EH (cell line): ENCODE measurements at regions not wholly inside any gene's neighbourhood (a gene's known extent, or its start where the extent isn't known, plus 50 kb on each side); places are given as distances from the start of the nearest gene placed in this dataset.
"Not testable (repeated sequence)": the region's sequence is repeated elsewhere in the genome, so short reads cannot be mapped to it uniquely, and the experiment has no call there.

Source experiments
- DNase-seq: peaks from one replicate; pipeline ENCODE4 v3.0.0-alpha.2; 2015; ENCODE audit warnings: low read depth

DNA sequence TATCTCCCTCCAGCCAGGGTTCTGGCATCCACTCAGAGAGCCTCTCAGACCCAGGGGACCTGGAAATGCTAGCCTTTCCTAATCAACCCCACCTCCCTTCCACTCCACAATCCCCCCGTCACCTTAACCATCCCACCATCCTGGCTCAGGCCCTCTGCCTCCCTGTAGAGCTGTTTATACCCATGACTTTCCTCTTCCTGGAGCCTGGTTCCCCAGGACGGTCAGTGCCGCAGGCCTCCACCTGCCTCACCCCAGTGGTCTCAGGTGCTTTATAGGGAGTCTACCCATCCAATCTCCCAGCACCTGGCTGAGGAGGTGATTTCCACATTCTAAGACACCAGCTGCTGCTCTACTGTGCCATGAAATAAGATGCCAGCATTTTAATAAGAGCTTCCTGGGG lies 1159.5 kb downstream of the TBC1D22A start:
- no peak for DNase-seq

DNA sequence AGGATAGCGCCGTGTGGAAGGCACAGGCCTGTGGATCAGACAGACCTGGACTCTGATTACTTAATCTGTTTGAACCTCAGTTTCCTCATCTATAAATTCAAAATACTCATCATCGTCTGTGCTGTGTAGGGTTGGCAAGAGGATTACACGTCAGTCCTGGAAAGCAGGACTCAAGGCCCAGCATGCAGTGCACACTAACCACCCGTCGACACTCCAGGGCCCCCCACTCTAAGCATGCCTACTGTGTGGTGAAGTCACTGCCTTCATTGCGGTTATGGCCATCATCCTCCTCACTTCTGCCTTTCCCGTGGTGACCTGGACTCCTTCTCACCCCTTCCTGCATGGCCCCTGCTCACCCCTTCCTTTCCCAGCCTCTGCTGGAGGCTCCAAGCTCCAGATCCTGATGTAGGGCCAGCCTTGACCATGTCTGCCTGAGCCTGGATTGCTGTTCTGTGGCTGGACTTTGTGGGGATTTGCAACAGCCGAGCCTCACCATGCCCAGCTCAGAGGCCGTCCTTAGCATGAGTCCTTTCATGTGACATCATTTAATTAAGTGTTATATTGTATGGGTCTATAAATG lies 1158.0 kb downstream of the TBC1D22A start:
- DNase-seq = no peak

DNA sequence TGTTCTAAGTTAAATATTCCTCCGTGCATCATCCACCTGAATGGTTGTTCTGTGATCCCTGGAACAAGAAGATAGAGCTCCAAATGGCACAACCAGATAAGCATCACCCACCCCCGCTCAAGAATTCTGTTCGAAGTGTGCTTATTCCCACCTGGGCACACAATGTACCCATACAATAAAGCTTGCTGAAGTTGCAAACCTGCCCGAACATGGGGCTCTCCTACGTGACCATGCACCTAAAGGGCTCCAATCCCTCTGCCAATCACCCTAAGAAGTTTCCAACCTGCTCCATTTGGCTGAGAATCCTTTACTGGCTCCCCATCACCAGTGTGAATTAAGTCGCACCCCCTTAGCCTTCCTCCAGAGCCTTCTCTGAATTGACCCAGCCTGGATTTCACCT lies 1157.4 kb downstream of the TBC1D22A start:
- DNase-seq = no peak

DNA sequence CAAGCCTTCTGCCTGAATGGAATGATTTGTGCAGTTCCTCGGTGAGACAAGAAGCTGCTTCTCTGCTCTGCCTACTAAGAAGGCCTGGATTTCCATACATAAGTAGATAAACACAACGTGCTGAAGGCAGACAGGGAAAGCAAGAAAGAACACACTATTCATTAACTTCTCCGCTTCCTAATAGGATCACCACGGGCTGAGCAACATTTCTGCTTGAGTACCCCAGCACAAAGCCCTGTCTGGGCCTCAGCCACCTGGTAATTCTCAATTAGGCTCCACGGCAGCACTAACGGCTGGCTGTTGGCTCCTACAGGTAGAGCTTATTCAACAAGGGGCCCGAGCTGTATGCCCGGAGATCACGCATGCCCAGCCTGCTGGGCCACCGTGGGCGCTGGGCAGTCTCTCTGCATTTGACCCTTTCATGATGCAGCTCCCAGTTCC lies 1156.6 kb downstream of the TBC1D22A start:
- no peak for DNase-seq

DNA sequence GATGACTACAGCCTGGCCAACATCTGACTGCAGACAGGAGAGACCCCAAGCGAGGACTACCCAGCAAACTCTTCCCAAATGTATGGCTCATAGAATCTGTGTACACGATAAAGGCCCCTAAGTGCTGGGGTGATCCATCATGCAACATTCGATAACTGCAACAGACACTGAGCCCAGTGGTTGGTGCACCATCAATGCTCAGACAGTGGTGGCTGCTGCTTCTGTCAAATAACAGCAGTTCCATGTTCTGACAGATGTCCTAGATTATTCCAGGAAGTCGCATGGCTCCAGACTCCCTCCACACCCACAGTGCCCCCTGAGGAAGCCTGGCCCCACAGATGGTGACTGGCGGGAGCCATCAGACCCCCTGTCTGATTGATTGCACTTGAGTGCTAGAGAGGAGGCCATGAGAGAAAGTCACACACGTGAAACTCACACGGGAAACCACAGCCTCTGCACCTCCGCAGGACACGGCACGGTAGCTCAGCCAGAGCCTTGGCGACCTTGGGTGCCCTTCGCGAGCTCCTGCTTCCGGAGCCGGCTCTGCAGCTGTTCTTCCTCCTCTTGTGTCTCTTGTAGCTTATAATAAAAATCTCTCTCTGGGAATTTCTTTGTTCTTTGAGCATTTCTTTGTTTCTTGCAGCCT lies 1155.9 kb downstream of the TBC1D22A start:
- DNase-seq = no peak

- DNase-seq = no peak
These were observed 1152.1 kb downstream of the TBC1D22A start for GRCh38 chr22:47914481-47915097.

DNA sequence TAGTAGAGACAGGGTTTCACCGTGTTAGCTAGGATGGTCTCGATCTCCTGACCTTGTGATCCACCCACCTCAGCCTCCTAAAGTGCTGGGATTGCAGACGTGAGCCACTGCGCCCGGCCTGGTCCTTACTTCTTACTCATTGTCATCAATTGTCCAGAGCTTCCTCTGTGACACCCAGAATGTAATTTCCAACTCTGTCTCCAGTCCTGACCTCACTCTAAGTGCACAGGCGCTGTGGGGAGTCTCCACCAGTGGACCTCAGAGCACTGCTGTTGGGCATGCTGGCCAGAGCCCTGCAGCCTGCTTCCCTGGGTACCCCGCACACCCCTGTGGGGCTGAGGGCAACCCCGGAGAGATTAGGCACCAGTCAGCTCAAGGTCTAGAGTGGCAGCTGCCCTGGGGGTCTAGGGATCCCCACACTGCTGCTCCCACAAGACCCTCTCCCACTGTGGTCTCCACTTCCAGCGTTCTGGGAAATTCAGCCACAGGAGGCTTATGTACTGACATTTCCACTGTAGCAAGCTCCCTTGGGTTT lies 1140.3 kb downstream of the TBC1D22A start:
- no peak for DNase-seq

GRCh38 chr22:47901911-47902310 lies 1139.5 kb downstream of the TBC1D22A start:
- no peak for DNase-seq

GRCh38 chr22:47899894-47900293 lies 1137.4 kb downstream of the TBC1D22A start:
- DNase-seq = no peak

- DNase-seq = no peak
These were observed 1136.5 kb downstream of the TBC1D22A start for GRCh38 chr22:47898946-47899345.

- DNase-seq = no peak
These were observed 1129.2 kb downstream of the TBC1D22A start for GRCh38 chr22:47891609-47892008.

DNA sequence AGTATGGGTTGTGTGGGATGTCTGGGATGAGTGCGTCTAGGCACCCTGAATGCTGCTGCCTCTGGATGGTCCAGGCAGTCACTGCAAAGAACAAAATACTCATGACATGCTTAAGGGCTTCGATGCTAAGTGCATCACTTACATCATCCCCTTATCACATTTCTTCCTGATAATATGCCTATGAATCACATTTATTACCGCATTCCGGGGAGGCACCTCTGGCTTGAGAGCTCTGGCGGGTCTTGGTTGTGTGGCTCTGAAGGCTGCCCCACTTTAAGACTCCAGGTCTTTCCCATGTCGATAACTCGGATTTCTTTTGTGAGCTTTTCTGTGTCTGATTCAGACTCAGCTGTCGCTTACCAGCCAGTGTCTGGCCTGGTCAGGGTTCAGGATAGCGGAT lies 1126.4 kb downstream of the TBC1D22A start:
- DNase-seq = no peak

GRCh38 chr22:47884775-47885174 lies 1122.3 kb downstream of the TBC1D22A start:
- DNase-seq = no peak

DNA sequence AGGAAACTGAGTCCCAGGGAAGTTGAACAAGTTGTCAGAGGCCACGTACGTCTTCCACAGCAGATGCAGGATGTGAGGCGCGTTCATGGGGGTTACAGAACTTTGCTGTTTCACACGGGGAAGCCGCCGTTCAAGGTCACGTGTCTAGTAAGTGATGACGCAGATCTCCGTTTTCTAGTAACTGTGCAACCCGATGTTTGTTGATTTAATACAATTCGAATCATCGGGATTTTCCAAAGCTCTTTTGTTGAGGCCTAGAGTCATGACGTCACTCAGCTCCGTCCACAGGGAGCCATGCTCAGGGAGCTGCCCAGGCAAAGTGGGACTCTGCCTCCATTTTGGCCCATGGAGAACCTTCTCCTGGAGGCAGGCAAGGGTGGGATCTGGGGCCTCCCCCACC lies 1121.8 kb downstream of the TBC1D22A start:
- no peak for DNase-seq

GRCh38 chr22:47883757-47884156 lies 1121.3 kb downstream of the TBC1D22A start:
- DNase-seq = no peak

- no peak for DNase-seq
These were observed 1116.9 kb downstream of the TBC1D22A start for GRCh38 chr22:47879346-47879745.

- DNase-seq = no peak
These were observed 1116.0 kb downstream of the TBC1D22A start for GRCh38 chr22:47878460-47878859.

GRCh38 chr22:47872761-47873535 lies 1110.5 kb downstream of the TBC1D22A start:
- no peak for DNase-seq

GRCh38 chr22:47865626-47866025 lies 1103.2 kb downstream of the TBC1D22A start:
- no peak for DNase-seq

GRCh38 chr22:47862394-47862793 lies 1099.9 kb downstream of the TBC1D22A start:
- DNase-seq = no peak

GRCh38 chr22:47860907-47861306 lies 1098.5 kb downstream of the TBC1D22A start:
- DNase-seq = not testable (repeated sequence)

DNA sequence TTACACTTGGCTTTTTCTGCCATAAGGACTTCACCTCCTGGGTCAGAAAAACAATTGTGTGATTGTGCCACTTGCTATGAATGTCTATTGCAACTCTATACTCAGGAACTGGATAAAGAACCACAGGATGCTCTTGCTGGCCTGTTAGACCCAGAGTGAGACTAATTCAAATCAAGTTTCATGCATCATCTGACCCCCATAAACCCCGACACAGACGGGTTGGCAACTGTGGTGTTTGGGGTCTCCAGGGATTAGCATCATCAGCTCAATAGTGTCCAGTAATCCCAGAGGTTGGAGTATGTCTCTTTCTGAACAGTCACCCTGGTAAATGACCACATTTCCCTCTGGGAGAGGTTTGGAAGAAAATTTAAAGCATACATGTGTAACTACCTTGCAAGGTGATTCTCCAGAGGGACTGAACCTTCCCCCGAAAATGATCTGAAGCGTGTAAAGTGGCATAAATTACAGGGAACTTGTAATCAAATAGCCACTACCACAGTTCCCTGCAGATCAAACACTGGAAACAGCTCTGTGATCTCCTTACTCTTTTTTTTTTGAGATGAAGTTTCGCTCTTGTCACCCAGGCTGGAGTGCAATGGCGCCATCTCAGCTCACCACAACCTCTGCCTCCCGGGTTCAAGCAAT lies 1097.6 kb downstream of the TBC1D22A start:
- no peak for DNase-seq
